ENCODE measurements at regions not wholly inside any gene's neighbourhood (a gene's known extent, or its start where the extent isn't known, plus 50 kb on each side); places are given as distances from the start of the nearest gene placed in this dataset.

GRCh38 chr2:6294791-6295190, 570.9 kb downstream of the CMPK2 start:
- no peaks in the 10 kb centered on the region for H3F3A ChIP-seq (replicated peaks; ENCODE audit: insufficient read depth)
- ChIA-PET POLR2A (no interaction called here), CTCF (no interaction called here)
- no peaks in the 10 kb centered on the region for H3K36me3 ChIP-seq (replicated peaks in 1 of 2; ENCODE audit: control insufficient read depth in 1 of 2, insufficient read depth in 2 of 2, low read length in 1 of 2)
- DNase-seq = no peak
- no peaks in the 10 kb centered on the region for H3K79me2 ChIP-seq (ENCODE audit: insufficient read depth)
- H3K4me3 ChIP-seq (ENCODE audit: low read depth in 2 of 2, low read length in 1 of 2) = no peak overlapping the region
- H2AFZ ChIP-seq (ENCODE audit: low read depth) = no peak overlapping the region
- no peaks in the 10 kb centered on the region for H4K20me1 ChIP-seq (ENCODE audit: insufficient read depth)
- no peaks in the 10 kb centered on the region; the same call in 1 of the 2 replicates for H3K9me2 ChIP-seq
- no peak overlapping the region for H3K4me2 ChIP-seq
- TF ChIP-seq MEF2A (IDR thresholded peaks at IDR 0.05; ENCODE audit: borderline replicate concordance, low read depth) (no peak), TEAD4 (IDR thresholded peaks at IDR 0.05; ENCODE audit: borderline replicate concordance, insufficient read depth) (no peak), FOSL2 (IDR thresholded peaks at IDR 0.05; ENCODE audit: borderline replicate concordance, low read depth) (no peak), RCOR1 (IDR thresholded peaks at IDR 0.05; ENCODE audit: low read length) (no peak), SMC3 (IDR thresholded peaks at IDR 0.05; ENCODE audit: low read depth, low read length) (no peak), CTCF (IDR thresholded peaks at IDR 0.05) (no peak), EP300 (IDR thresholded peaks at IDR 0.05; ENCODE audit: borderline replicate concordance in 1 of 2, low read depth in 1 of 2, low read length in 1 of 2) (no peak), MXI1 (IDR thresholded peaks at IDR 0.05; ENCODE audit: low read depth, low read length) (no peak), MAX (IDR thresholded peaks at IDR 0.05; ENCODE audit: low read depth) (no peak), GABPA (IDR thresholded peaks at IDR 0.05; ENCODE audit: low read depth) (no peak), SIN3A (IDR thresholded peaks at IDR 0.05; ENCODE audit: borderline replicate concordance, low read depth, low read length) (no peak), ELF1 (IDR thresholded peaks at IDR 0.05) (no peak), PBX3 (IDR thresholded peaks at IDR 0.05) (no peak), JUND (IDR thresholded peaks at IDR 0.05) (no peak)
- 10% methylated on average over 2 of the region's 2 CpGs for WGBS (ENCODE audit: low lambda C conversion rate)
- no peak overlapping the region for H3K27ac ChIP-seq (ENCODE audit: low read depth in 2 of 2, low read length in 1 of 2)
- no peak overlapping the region for H3K9ac ChIP-seq
- H3K9me3 ChIP-seq = 0 out of 2 replicates have a peak, but pooled peaks cover 6% of the 10 kb centered on the region
- peaks cover 0 to 15% of the 10 kb centered on the region in 2 experiments; a peak in 1 of 4 replicates for H3K4me1 ChIP-seq (ENCODE audit: control insufficient read depth in 1 of 2, insufficient read depth in 2 of 2, low read depth in 1 of 2, low read length in 1 of 2)
- no peaks in the 10 kb centered on the region for H3K27me3 ChIP-seq (ENCODE audit: insufficient read depth)

GRCh38 chr2:6297238-6297637, 568.5 kb downstream of the CMPK2 start:
- H3K27ac ChIP-seq (ENCODE audit: low read depth in 2 of 2, low read length in 1 of 2) = no peak overlapping the region
- H3K27me3 ChIP-seq (ENCODE audit: insufficient read depth) = no peaks in the 10 kb centered on the region
- WGBS (ENCODE audit: low lambda C conversion rate) = 30% methylated on average over 3 of the region's 4 CpGs
- ChIA-PET POLR2A (no interaction called here), CTCF (interaction anchor here (0.6 to 0.8 kb wide), 2 partner anchors 29 to 88 kb away, joined by 3 to 4 read pairs; no protein-coding TSS in a partner anchor)
- H2AFZ ChIP-seq (ENCODE audit: low read depth) = no peak overlapping the region
- no peaks in the 10 kb centered on the region for H4K20me1 ChIP-seq (ENCODE audit: insufficient read depth)
- H3K4me3 ChIP-seq (ENCODE audit: low read depth in 2 of 2, low read length in 1 of 2) = no peak overlapping the region
- no peaks in the 10 kb centered on the region for H3K4me1 ChIP-seq (ENCODE audit: control insufficient read depth in 1 of 2, insufficient read depth in 2 of 2, low read depth in 1 of 2, low read length in 1 of 2)
- no peak overlapping the region for H3K4me2 ChIP-seq
- H3K36me3 ChIP-seq (replicated peaks in 1 of 2; ENCODE audit: control insufficient read depth in 1 of 2, insufficient read depth in 2 of 2, low read length in 1 of 2) = no peaks in the 10 kb centered on the region
- no peak overlapping the region for H3K9ac ChIP-seq
- DNase-seq = no peak
- H3K9me3 ChIP-seq = 0 out of 2 replicates have a peak, but pooled peaks cover 6% of the 10 kb centered on the region
- H3F3A ChIP-seq (replicated peaks; ENCODE audit: insufficient read depth) = no peaks in the 10 kb centered on the region
- no peak for TF ChIP-seq FOSL2 (IDR thresholded peaks at IDR 0.05; ENCODE audit: borderline replicate concordance, low read depth)
- H3K9me2 ChIP-seq = no peaks in the 10 kb centered on the region; the same call in 1 of the 2 replicates
- H3K79me2 ChIP-seq (ENCODE audit: insufficient read depth) = no peaks in the 10 kb centered on the region

Data from SK-N-SH (cell line).